ENCODE measurements at regions not wholly inside any gene's neighbourhood (a gene's known extent, or its start where the extent isn't known, plus 50 kb on each side); places are given as distances from the start of the nearest gene placed in this dataset.
A peak's percentile ranks its signal among the peaks of the same experiment; 100 is the strongest.
"Not testable (repeated sequence)": the region's sequence is repeated elsewhere in the genome, so short reads cannot be mapped to it uniquely, and the experiment has no call there.

GRCh38 chr6:119760046-119760445, 410.5 kb upstream of the MAN1A1 start:
- Histone ChIP-seq H3K27me3 (ENCODE audit: insufficient read depth, low read depth, severe bottlenecking) (no peaks in the 10 kb centered on the region), H3K36me3 (no peaks in the 10 kb centered on the region), H3K27ac (no peak overlapping the region), H3K4me3 (ENCODE audit: low read depth, low read length) (no peak overlapping the region), H3K9me3 (ENCODE audit: severe bottlenecking) (no peaks in the 10 kb centered on the region)
- TF ChIP-seq, protein P1, sequence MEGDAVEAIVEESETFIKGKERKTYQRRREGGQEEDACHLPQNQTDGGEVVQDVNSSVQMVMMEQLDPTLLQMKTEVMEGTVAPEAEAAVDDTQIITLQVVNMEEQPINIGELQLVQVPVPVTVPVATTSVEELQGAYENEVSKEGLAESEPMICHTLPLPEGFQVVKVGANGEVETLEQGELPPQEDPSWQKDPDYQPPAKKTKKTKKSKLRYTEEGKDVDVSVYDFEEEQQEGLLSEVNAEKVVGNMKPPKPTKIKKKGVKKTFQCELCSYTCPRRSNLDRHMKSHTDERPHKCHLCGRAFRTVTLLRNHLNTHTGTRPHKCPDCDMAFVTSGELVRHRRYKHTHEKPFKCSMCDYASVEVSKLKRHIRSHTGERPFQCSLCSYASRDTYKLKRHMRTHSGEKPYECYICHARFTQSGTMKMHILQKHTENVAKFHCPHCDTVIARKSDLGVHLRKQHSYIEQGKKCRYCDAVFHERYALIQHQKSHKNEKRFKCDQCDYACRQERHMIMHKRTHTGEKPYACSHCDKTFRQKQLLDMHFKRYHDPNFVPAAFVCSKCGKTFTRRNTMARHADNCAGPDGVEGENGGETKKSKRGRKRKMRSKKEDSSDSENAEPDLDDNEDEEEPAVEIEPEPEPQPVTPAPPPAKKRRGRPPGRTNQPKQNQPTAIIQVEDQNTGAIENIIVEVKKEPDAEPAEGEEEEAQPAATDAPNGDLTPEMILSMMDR (IDR thresholded peaks at IDR 0.05; ENCODE audit: low read depth, low read length): no peak
- no peak for DNase-seq

- DNase-seq: no peak
- TF ChIP-seq, protein P1 (IDR thresholded peaks at IDR 0.05; ENCODE audit: low read depth, low read length): no peak
- H3K27ac ChIP-seq: no peak overlapping the region
- no peaks in the 10 kb centered on the region for H3K9me3 ChIP-seq (ENCODE audit: severe bottlenecking)
- H3K36me3 ChIP-seq: no peaks in the 10 kb centered on the region
- H3K4me3 ChIP-seq (ENCODE audit: low read depth, low read length): no peak overlapping the region
- no peaks in the 10 kb centered on the region for H3K27me3 ChIP-seq (ENCODE audit: insufficient read depth, low read depth, severe bottlenecking)
Observed at GRCh38 chr6:119758385-119758784, 408.8 kb upstream of the MAN1A1 start.

DNA sequence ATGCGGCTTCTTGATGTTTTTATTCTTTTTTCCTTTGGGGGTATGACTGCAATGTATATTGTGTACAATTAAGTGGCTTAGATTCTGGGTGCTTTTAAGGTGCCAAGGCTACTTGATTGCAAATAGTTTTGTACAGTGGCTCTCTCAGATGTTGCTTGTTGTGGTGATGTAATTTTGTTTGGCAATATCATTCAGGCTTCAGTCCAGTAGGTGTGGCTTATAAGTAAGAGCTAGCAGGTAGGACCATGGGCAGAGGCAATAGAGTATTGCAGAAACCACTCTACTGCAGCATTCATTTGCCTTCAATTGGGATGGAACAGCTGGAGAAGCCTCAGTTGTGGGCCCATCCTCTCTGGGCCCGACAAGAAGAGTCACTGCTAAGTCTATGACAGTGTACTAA, 407.9 kb upstream of the MAN1A1 start:
- Histone ChIP-seq H3K27ac (no peak overlapping the region), H3K4me3 (ENCODE audit: low read depth, low read length) (no peak overlapping the region), H3K36me3 (no peaks in the 10 kb centered on the region), H3K27me3 (ENCODE audit: insufficient read depth, low read depth, severe bottlenecking) (no peaks in the 10 kb centered on the region), H3K9me3 (ENCODE audit: severe bottlenecking) (no peaks in the 10 kb centered on the region)
- DNase-seq: no peak
- TF ChIP-seq, protein P1 (IDR thresholded peaks at IDR 0.05; ENCODE audit: low read depth, low read length): no peak

GRCh38 chr6:119749335-119749734, 399.8 kb upstream of the MAN1A1 start:
- Histone ChIP-seq H3K27me3 (ENCODE audit: insufficient read depth, low read depth, severe bottlenecking) (no peaks in the 10 kb centered on the region), H3K36me3 (no peaks in the 10 kb centered on the region), H3K4me3 (ENCODE audit: low read depth, low read length) (no peak overlapping the region), H3K9me3 (ENCODE audit: severe bottlenecking) (no peaks in the 10 kb centered on the region), H3K27ac (no peak overlapping the region)
- DNase-seq: no peak
- TF ChIP-seq, protein P1 (IDR thresholded peaks at IDR 0.05; ENCODE audit: low read depth, low read length): no peak

GRCh38 chr6:119748535-119748934, 399.0 kb upstream of the MAN1A1 start:
- not testable (repeated sequence) for DNase-seq; H3K27me3 ChIP-seq (ENCODE audit: insufficient read depth, low read depth, severe bottlenecking); H3K9me3 ChIP-seq (ENCODE audit: severe bottlenecking); H3K27ac ChIP-seq; H3K4me3 ChIP-seq (ENCODE audit: low read depth, low read length); H3K36me3 ChIP-seq

GRCh38 chr6:119742188-119742803, 392.7 kb upstream of the MAN1A1 start:
- Histone ChIP-seq H3K27me3 (ENCODE audit: insufficient read depth, low read depth, severe bottlenecking) (no peaks in the 10 kb centered on the region), H3K36me3 (no peaks in the 10 kb centered on the region), H3K9me3 (ENCODE audit: severe bottlenecking) (no peaks in the 10 kb centered on the region), H3K27ac (no peak overlapping the region), H3K4me3 (ENCODE audit: low read depth, low read length) (no peak overlapping the region)
- peak; percentile 79 for DNase-seq
- TF ChIP-seq, protein P1 (IDR thresholded peaks at IDR 0.05; ENCODE audit: low read depth, low read length): peak; percentile 79
